ENCODE measurements at regions not wholly inside any gene's neighbourhood (a gene's known extent, or its start where the extent isn't known, plus 50 kb on each side); places are given as distances from the start of the nearest gene placed in this dataset.

GRCh38 chr1:184166485-184166884 lies 115.0 kb downstream of the TSEN15 start:
- DNase-seq: no peak
- no peaks in the 10 kb centered on the region for H3K36me3 Mint-ChIP-seq (ENCODE audit: insufficient read depth in 1 of 3, low read depth in 3 of 3)
- H4K20me1 ChIP-seq (ENCODE audit: control insufficient read depth, insufficient read depth, insufficient read length): no peaks in the 10 kb centered on the region
- H3K79me1 ChIP-seq (ENCODE audit: insufficient read depth, low read depth, low read length, poor library complexity, severe bottlenecking): no peaks in the 10 kb centered on the region
- H3K27ac Mint-ChIP-seq: no peak overlapping the region
- H3K14ac ChIP-seq (ENCODE audit: insufficient read depth, low read length): no peak overlapping the region
- no peak overlapping the region for H3K18ac ChIP-seq (ENCODE audit: insufficient read length, low read depth, low read length)
- TF ChIP-seq CTCF (conservative IDR thresholded peaks at IDR 0.05): no peak
- no peak overlapping the region for H3T11ph ChIP-seq (ENCODE audit: low read length)
- H3K23me2 ChIP-seq (ENCODE audit: insufficient read length, low read depth, low read length, poor library complexity, severe bottlenecking): no peaks in the 10 kb centered on the region
- no peak overlapping the region for H3K56ac ChIP-seq (ENCODE audit: insufficient read length, low read depth, low read length)
- no peak overlapping the region for H2AFZ ChIP-seq (ENCODE audit: low read length)
- no CpG with 5 or more reads among the region's 3 CpGs for WGBS (ENCODE audit: extremely low coverage, insufficient read length, low lambda C conversion rate)
- H3K4me1 ChIP-seq (ENCODE audit: insufficient read depth, low read length): no peaks in the 10 kb centered on the region
- no peak overlapping the region for H2BK5ac ChIP-seq (ENCODE audit: insufficient read length, low read length)
- H2AK5ac ChIP-seq (ENCODE audit: insufficient read length, low read length): no peak overlapping the region
- no peaks in the 10 kb centered on the region for H3K4me1 Mint-ChIP-seq
- no peak overlapping the region for H3K4ac ChIP-seq (ENCODE audit: low read depth, low read length)
- H3K27ac ChIP-seq (ENCODE audit: insufficient read length, low read depth, low read length): no peak overlapping the region
- H4K91ac ChIP-seq (ENCODE audit: insufficient read length, low read depth, low read length): no peak overlapping the region
- no peak overlapping the region for H3K9ac ChIP-seq (ENCODE audit: extremely low read depth, insufficient read length, low read length)
- H3K4me3 Mint-ChIP-seq: no peak overlapping the region
- no peak overlapping the region for H4K5ac ChIP-seq (ENCODE audit: insufficient read length, low read depth, low read length)
- no peak overlapping the region for H2BK15ac ChIP-seq (ENCODE audit: low read depth, low read length)
- H3K9me3 Mint-ChIP-seq: no peaks in the 10 kb centered on the region
- H2BK20ac ChIP-seq (ENCODE audit: low read depth, low read length, poor library complexity, severe bottlenecking): no peak overlapping the region
- no peaks in the 10 kb centered on the region for H3K79me2 ChIP-seq (ENCODE audit: insufficient read depth, low read length)
- no peak overlapping the region for H2BK120ac ChIP-seq (ENCODE audit: low read depth, low read length, poor library complexity, severe bottlenecking)
- H3K9me3 ChIP-seq (ENCODE audit: control insufficient read depth, low read depth, low read length): no peaks in the 10 kb centered on the region
- H4K8ac ChIP-seq (replicated peaks; ENCODE audit: insufficient read length, low read depth, low read length): no peak overlapping the region
- no peak overlapping the region for H3K4me2 ChIP-seq (ENCODE audit: insufficient read depth, insufficient read length, low read length)
- no peaks in the 10 kb centered on the region for H3K27me3 Mint-ChIP-seq (ENCODE audit: low read depth)
- H3K23ac ChIP-seq (ENCODE audit: insufficient read length, low read depth, low read length): no peak overlapping the region
- H3K27me3 ChIP-seq (ENCODE audit: insufficient read depth, low read length): no peaks in the 10 kb centered on the region
- no peak overlapping the region for H2BK12ac ChIP-seq (ENCODE audit: insufficient read length, low read depth, low read length)
